ENCODE measurements at regions not wholly inside any gene's neighbourhood (a gene's known extent, or its start where the extent isn't known, plus 50 kb on each side); places are given as distances from the start of the nearest gene placed in this dataset.
A peak's percentile ranks its signal among the peaks of the same experiment; 100 is the strongest.
"Not testable (repeated sequence)": the region's sequence is repeated elsewhere in the genome, so short reads cannot be mapped to it uniquely, and the experiment has no call there.

- no peak overlapping the region for H3K4me3 Mint-ChIP-seq
- H3K4me1 Mint-ChIP-seq, result peaks cover 7% of the 10 kb centered on the region
- no peak for DNase-seq (ENCODE audit: low spot score in 2 of 2)
- no peak for ATAC-seq (ENCODE audit: low read depth)
- H3K9me3 Mint-ChIP-seq, result no peaks in the 10 kb centered on the region
- H3K36me3 Mint-ChIP-seq, result no peaks in the 10 kb centered on the region
- H3K27ac Mint-ChIP-seq, result no peak overlapping the region
- H3K27me3 Mint-ChIP-seq, result no peaks in the 10 kb centered on the region
These were observed 479.1 kb downstream of the SOX11 start for GRCh38 chr2:6171294-6171693.

GRCh38 chr2:6177811-6178210 is 485.6 kb downstream of the SOX11 start:
- no peak for DNase-seq (ENCODE audit: low spot score in 2 of 2)
- H3K36me3 Mint-ChIP-seq, result no peaks in the 10 kb centered on the region
- peaks cover 3% of the 10 kb centered on the region for H3K9me3 Mint-ChIP-seq
- H3K4me3 Mint-ChIP-seq, result no peak overlapping the region
- H3K27me3 Mint-ChIP-seq, result peaks cover 3% of the 10 kb centered on the region
- no peak for ATAC-seq (ENCODE audit: low read depth)
- no peak overlapping the region for H3K27ac Mint-ChIP-seq
- H3K4me1 Mint-ChIP-seq, result peaks cover 2% of the 10 kb centered on the region

GRCh38 chr2:6181525-6181924 is 489.3 kb downstream of the SOX11 start:
- H3K27me3 Mint-ChIP-seq, result peaks cover 3% of the 10 kb centered on the region
- ATAC-seq (ENCODE audit: low read depth) (no peak), DNase-seq (ENCODE audit: low spot score in 2 of 2) (no peak)
- no peak overlapping the region for H3K4me3 Mint-ChIP-seq
- peaks cover 7% of the 10 kb centered on the region for H3K4me1 Mint-ChIP-seq
- peaks cover 2% of the 10 kb centered on the region for H3K36me3 Mint-ChIP-seq
- H3K9me3 Mint-ChIP-seq, result peaks cover 11% of the 10 kb centered on the region
- H3K27ac Mint-ChIP-seq, result no peak overlapping the region

GRCh38 chr2:6181926-6182325 is 489.7 kb downstream of the SOX11 start:
- Mint-ChIP-seq H3K27me3 (peaks cover 3% of the 10 kb centered on the region), H3K4me3 (no peak overlapping the region), H3K4me1 (peaks cover 7% of the 10 kb centered on the region), H3K36me3 (peaks cover 2% of the 10 kb centered on the region), H3K9me3 (peaks cover 11% of the 10 kb centered on the region), H3K27ac (peak overlapping the region; percentile 58)
- ATAC-seq (ENCODE audit: low read depth) (no peak), DNase-seq (ENCODE audit: low spot score in 2 of 2) (no peak)

GRCh38 chr2:6183226-6183625 is 491.0 kb downstream of the SOX11 start:
- ATAC-seq (ENCODE audit: low read depth) (no peak), DNase-seq (ENCODE audit: low spot score in 2 of 2) (no peak)
- Mint-ChIP-seq H3K36me3 (peaks cover 2% of the 10 kb centered on the region), H3K4me3 (no peak overlapping the region), H3K4me1 (peaks cover 7% of the 10 kb centered on the region), H3K9me3 (peaks cover 9% of the 10 kb centered on the region), H3K27ac (no peak overlapping the region), H3K27me3 (peaks cover 2% of the 10 kb centered on the region)

- Mint-ChIP-seq H3K4me1 (peaks cover 6% of the 10 kb centered on the region), H3K4me3 (no peak overlapping the region), H3K27ac (no peak overlapping the region), H3K9me3 (peaks cover 9% of the 10 kb centered on the region), H3K36me3 (peaks cover 2% of the 10 kb centered on the region), H3K27me3 (peaks cover 1% of the 10 kb centered on the region)
- DNase-seq (ENCODE audit: low spot score in 2 of 2), result no peak
- ATAC-seq (ENCODE audit: low read depth), result no peak
These were observed 492.5 kb downstream of the SOX11 start for GRCh38 chr2:6184532-6185292.

- Mint-ChIP-seq H3K27ac (no peak overlapping the region), H3K4me3 (no peak overlapping the region), H3K4me1 (peaks cover 5% of the 10 kb centered on the region), H3K36me3 (peaks cover 2% of the 10 kb centered on the region), H3K27me3 (no peaks in the 10 kb centered on the region), H3K9me3 (peaks cover 11% of the 10 kb centered on the region)
- ATAC-seq (ENCODE audit: low read depth), result no peak
- no peak for DNase-seq (ENCODE audit: low spot score in 2 of 2)
These were observed 494.4 kb downstream of the SOX11 start for GRCh38 chr2:6186332-6187151.

GRCh38 chr2:6196449-6196848 is 504.3 kb downstream of the SOX11 start:
- Mint-ChIP-seq H3K36me3 (peaks cover 2% of the 10 kb centered on the region), H3K4me3 (no peak overlapping the region), H3K27me3 (no peaks in the 10 kb centered on the region), H3K4me1 (no peaks in the 10 kb centered on the region), H3K9me3 (peaks cover 7% of the 10 kb centered on the region), H3K27ac (no peak overlapping the region)
- DNase-seq (ENCODE audit: low spot score in 2 of 2) (no peak), ATAC-seq (ENCODE audit: low read depth) (no peak)

GRCh38 chr2:6198370-6198919 is 506.3 kb downstream of the SOX11 start:
- H3K9me3 Mint-ChIP-seq; H3K27me3 Mint-ChIP-seq; H3K27ac Mint-ChIP-seq; H3K4me1 Mint-ChIP-seq; H3K4me3 Mint-ChIP-seq; H3K36me3 Mint-ChIP-seq; DNase-seq (ENCODE audit: low spot score in 2 of 2); ATAC-seq (ENCODE audit: low read depth): not testable (repeated sequence)

- Mint-ChIP-seq H3K36me3 (peaks cover 4% of the 10 kb centered on the region), H3K4me1 (no peaks in the 10 kb centered on the region), H3K4me3 (no peak overlapping the region), H3K27me3 (no peaks in the 10 kb centered on the region), H3K9me3 (peaks cover 7% of the 10 kb centered on the region), H3K27ac (no peak overlapping the region)
- no peak for DNase-seq (ENCODE audit: low spot score in 2 of 2)
- ATAC-seq (ENCODE audit: low read depth), result no peak
These were observed 510.6 kb downstream of the SOX11 start for GRCh38 chr2:6202756-6203155.

GRCh38 chr2:6203291-6203959 is 511.2 kb downstream of the SOX11 start:
- DNase-seq (ENCODE audit: low spot score in 2 of 2) (no peak), ATAC-seq (ENCODE audit: low read depth) (no peak)
- H3K36me3 Mint-ChIP-seq, result peaks cover 2% of the 10 kb centered on the region
- H3K4me3 Mint-ChIP-seq, result no peak overlapping the region
- H3K27me3 Mint-ChIP-seq, result no peaks in the 10 kb centered on the region
- H3K27ac Mint-ChIP-seq, result no peak overlapping the region
- peaks cover 5% of the 10 kb centered on the region for H3K9me3 Mint-ChIP-seq
- no peaks in the 10 kb centered on the region for H3K4me1 Mint-ChIP-seq

- H3K27ac Mint-ChIP-seq, result no peak overlapping the region
- no peak for ATAC-seq (ENCODE audit: low read depth)
- H3K27me3 Mint-ChIP-seq, result no peaks in the 10 kb centered on the region
These were observed 514.7 kb downstream of the SOX11 start for GRCh38 chr2:6206882-6207281.

GRCh38 chr2:6211236-6211635 is 519.1 kb downstream of the SOX11 start:
- H3K4me1 Mint-ChIP-seq, result peaks cover 3% of the 10 kb centered on the region
- no peak overlapping the region for H3K27ac Mint-ChIP-seq

More at GRCh38 chr2:6206882-6207281, 514.7 kb downstream of the SOX11 start:
- H3K4me3 Mint-ChIP-seq, result no peak overlapping the region
- H3K4me1 Mint-ChIP-seq, result no peaks in the 10 kb centered on the region
- DNase-seq (ENCODE audit: low spot score in 2 of 2), result no peak
- H3K9me3 Mint-ChIP-seq, result no peaks in the 10 kb centered on the region
- peaks cover 2% of the 10 kb centered on the region for H3K36me3 Mint-ChIP-seq

GRCh38 chr2:6212491-6212890 is 520.3 kb downstream of the SOX11 start:
- H3K27ac Mint-ChIP-seq, result no peak overlapping the region

More at GRCh38 chr2:6211236-6211635, 519.1 kb downstream of the SOX11 start:
- no peak overlapping the region for H3K4me3 Mint-ChIP-seq
- no peaks in the 10 kb centered on the region for H3K9me3 Mint-ChIP-seq
- ATAC-seq (ENCODE audit: low read depth) (no peak), DNase-seq (ENCODE audit: low spot score in 2 of 2) (no peak)
- peaks cover 3% of the 10 kb centered on the region for H3K27me3 Mint-ChIP-seq
- no peaks in the 10 kb centered on the region for H3K36me3 Mint-ChIP-seq

More at GRCh38 chr2:6212491-6212890, 520.3 kb downstream of the SOX11 start:
- Mint-ChIP-seq H3K4me3 (no peak overlapping the region), H3K9me3 (no peaks in the 10 kb centered on the region), H3K4me1 (peaks cover 5% of the 10 kb centered on the region), H3K27me3 (peaks cover 3% of the 10 kb centered on the region), H3K36me3 (no peaks in the 10 kb centered on the region)
- ATAC-seq (ENCODE audit: low read depth) (no peak), DNase-seq (ENCODE audit: low spot score in 2 of 2) (no peak)

Data from memory B cell (primary cell).